ENCODE measurements at regions not wholly inside any gene's neighbourhood (a gene's known extent, or its start where the extent isn't known, plus 50 kb on each side); places are given as distances from the start of the nearest gene placed in this dataset.

DNA sequence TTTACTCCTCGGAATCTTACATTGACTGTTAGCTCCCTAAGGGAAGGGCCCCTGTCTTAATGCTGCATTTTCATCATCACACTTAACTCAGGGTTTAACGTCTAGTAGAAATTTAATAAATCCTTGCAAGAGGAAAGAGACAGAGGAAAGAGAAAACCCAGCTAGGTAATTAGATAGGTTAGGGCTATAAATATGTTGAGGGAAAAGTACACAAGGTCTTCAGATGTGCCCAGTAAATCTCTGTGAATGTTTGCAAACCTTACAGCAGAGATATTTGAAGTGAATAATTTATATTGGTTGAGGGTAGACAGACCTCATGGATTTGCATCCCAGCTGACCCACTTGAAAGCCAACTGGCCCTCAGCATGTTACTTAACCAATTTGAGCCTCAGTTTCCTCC, 315.5 kb upstream of the NPVF start:
- Histone ChIP-seq H3K27ac (ENCODE audit: low read depth, low read length) (no peak overlapping the region), H3K4me1 (ENCODE audit: control insufficient read depth in 1 of 2, insufficient read depth in 2 of 2, low read length in 2 of 2) (no peaks in the 10 kb centered on the region), H3K4me3 (ENCODE audit: low read depth in 1 of 2, low read length in 2 of 2) (no peak overlapping the region), H3K9ac (ENCODE audit: low read depth in 1 of 2, low read length in 2 of 2) (no peak overlapping the region), H3K27me3 (ENCODE audit: control insufficient read depth in 1 of 2, insufficient read depth in 2 of 2, low read length in 2 of 2) (peaks cover 16 to 29% of the 10 kb centered on the region in 2 donors), H3K36me3 (ENCODE audit: control insufficient read depth in 1 of 2, insufficient read depth in 2 of 2, low read length in 2 of 2) (no peaks in the 10 kb centered on the region), H3K9me3 (ENCODE audit: control insufficient read depth in 1 of 2, low read length in 2 of 2) (no peaks in the 10 kb centered on the region)

DNA sequence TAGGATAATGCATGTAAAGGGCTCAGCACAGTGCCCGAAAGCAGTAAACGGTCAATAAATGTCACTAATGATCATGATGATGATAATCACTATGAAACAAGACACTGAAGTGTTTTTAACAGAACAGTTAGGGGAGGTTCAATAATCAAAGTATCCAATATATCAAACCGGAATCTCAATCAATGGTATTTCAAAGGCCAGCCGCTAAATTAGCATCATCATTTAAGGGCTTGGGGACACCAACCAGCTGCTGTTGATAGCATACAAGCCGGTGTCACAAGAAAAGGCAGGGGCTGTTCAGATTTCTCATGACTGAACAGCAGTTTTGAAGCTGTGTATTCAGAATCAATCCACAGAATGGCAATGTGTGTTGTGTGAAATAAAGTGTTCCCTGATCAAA, 316.0 kb upstream of the NPVF start:
- Histone ChIP-seq H3K27ac (ENCODE audit: low read depth, low read length) (no peak overlapping the region), H3K4me1 (ENCODE audit: control insufficient read depth in 1 of 2, insufficient read depth in 2 of 2, low read length in 2 of 2) (no peaks in the 10 kb centered on the region), H3K4me3 (ENCODE audit: low read depth in 1 of 2, low read length in 2 of 2) (no peak overlapping the region), H3K36me3 (ENCODE audit: control insufficient read depth in 1 of 2, insufficient read depth in 2 of 2, low read length in 2 of 2) (no peaks in the 10 kb centered on the region), H3K9ac (ENCODE audit: low read depth in 1 of 2, low read length in 2 of 2) (no peak overlapping the region), H3K27me3 (ENCODE audit: control insufficient read depth in 1 of 2, insufficient read depth in 2 of 2, low read length in 2 of 2) (peaks cover 18 to 29% of the 10 kb centered on the region in 2 donors), H3K9me3 (ENCODE audit: control insufficient read depth in 1 of 2, low read length in 2 of 2) (no peaks in the 10 kb centered on the region)

DNA sequence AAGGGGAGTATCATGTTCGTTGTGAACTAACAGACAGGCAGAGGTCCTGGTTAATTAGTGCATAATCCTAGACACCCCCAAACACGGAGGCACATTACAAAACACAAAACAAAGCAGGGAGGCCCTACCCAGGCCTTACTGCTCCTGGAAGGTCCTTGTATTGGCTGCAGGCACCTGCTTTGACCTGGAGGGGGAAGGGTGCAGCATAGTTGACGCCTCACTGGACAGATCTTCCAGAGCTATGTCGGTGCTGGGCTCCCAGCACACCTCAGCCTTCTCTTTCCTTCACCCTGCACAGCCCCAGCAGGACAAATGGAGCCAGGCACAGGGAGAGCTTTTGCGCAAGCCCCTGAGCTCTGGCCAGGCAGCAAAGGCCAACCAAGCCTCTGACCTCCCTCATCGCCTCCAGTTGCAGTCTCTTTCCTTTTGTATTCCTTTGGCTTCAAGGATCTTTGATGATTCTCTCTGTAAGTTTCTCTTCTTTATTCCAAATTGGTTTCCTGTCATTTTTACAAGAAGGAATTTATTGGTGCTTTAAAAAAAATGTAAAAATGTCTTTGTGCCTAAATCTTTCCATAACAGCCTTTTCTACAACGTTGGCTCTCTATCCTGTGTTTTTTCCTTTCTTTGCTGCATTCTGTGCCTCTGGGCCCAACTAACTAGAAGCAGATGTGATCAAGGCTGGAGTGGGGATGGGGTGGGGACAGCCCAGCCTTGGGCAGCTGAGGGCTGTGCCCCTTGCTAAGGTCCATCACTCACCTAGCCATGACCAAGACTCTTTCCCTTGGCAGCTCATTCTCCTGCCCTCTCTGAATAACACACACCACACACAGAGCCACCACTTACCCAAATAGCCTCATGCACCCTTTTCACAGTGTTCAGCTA, 317.1 kb upstream of the NPVF start:
- H3K36me3 ChIP-seq (ENCODE audit: control insufficient read depth in 1 of 2, insufficient read depth in 2 of 2, low read length in 2 of 2), result no peaks in the 10 kb centered on the region
- no peak overlapping the region for H3K4me3 ChIP-seq (ENCODE audit: low read depth in 1 of 2, low read length in 2 of 2)
- H3K27ac ChIP-seq (ENCODE audit: low read depth, low read length), result no peak overlapping the region
- H3K4me1 ChIP-seq (ENCODE audit: control insufficient read depth in 1 of 2, insufficient read depth in 2 of 2, low read length in 2 of 2), result peaks cover 0 to 8% of the 10 kb centered on the region in 2 donors
- H3K27me3 ChIP-seq (ENCODE audit: control insufficient read depth in 1 of 2, insufficient read depth in 2 of 2, low read length in 2 of 2), result peaks cover 18 to 29% of the 10 kb centered on the region in 2 donors
- H3K9me3 ChIP-seq (ENCODE audit: control insufficient read depth in 1 of 2, low read length in 2 of 2), result no peaks in the 10 kb centered on the region
- no peak overlapping the region for H3K9ac ChIP-seq (ENCODE audit: low read depth in 1 of 2, low read length in 2 of 2)

DNA sequence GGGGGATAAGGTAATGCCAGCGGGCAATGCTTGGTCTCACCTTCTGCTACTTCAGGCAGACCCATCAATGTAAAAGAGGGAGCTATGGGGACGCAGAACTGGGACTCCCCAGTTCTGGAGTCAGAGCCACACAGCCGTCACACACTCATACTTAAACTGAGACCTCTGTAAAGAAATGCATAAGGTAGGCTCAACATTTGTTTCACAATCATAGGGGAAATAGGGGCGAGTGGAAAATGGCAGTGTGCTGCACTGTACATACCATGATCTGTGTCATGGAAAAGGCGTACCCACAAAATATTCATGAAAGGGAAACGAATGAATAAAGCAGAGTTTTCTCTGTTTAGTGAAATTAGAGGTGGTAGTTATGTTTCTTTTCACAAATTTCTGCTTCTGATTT, 318.0 kb upstream of the NPVF start:
- no peak overlapping the region for H3K27ac ChIP-seq (ENCODE audit: low read depth, low read length)
- H3K4me1 ChIP-seq (ENCODE audit: control insufficient read depth in 1 of 2, insufficient read depth in 2 of 2, low read length in 2 of 2), result peaks cover 0 to 8% of the 10 kb centered on the region in 2 donors
- no peak overlapping the region for H3K9ac ChIP-seq (ENCODE audit: low read depth in 1 of 2, low read length in 2 of 2)
- no peak overlapping the region for H3K4me3 ChIP-seq (ENCODE audit: low read depth in 1 of 2, low read length in 2 of 2)
- no peaks in the 10 kb centered on the region for H3K9me3 ChIP-seq (ENCODE audit: control insufficient read depth in 1 of 2, low read length in 2 of 2)
- H3K27me3 ChIP-seq (ENCODE audit: control insufficient read depth in 1 of 2, insufficient read depth in 2 of 2, low read length in 2 of 2), result peaks cover 18 to 34% of the 10 kb centered on the region in 2 donors
- no peaks in the 10 kb centered on the region for H3K36me3 ChIP-seq (ENCODE audit: control insufficient read depth in 1 of 2, insufficient read depth in 2 of 2, low read length in 2 of 2)

DNA sequence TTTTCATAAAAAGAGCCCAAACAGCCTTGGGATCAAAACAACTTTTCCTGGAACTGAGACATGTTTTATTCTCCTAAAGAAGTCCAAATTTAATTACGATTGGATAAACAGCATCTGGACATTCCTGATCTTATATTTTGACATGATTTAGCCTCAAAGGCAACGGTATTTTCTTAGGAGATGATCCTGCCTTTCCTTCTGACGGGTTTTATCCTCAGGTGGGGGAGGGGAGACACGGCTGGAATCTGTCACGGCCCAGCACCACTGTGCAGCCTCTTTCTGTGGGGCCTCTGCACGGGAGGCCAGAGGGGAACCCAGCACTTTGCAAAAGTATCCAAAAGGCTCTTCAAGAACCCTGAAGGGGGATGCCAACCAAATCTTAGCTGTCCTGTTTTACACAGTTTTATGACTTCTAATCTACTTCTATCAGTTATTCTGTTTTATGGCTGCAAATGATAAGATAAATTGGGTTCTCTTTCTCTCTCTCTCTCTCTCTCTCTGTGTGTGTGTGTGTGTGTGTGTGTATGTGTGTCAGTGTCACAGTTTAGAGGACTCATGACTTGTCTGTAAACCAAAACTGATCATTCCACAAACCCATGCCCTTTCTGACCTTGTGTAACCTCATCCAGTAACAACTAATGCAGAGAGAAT, 321.1 kb upstream of the NPVF start:
- no peak overlapping the region for H3K27ac ChIP-seq (ENCODE audit: low read depth, low read length)
- H3K9ac ChIP-seq (ENCODE audit: low read depth in 1 of 2, low read length in 2 of 2), result no peak overlapping the region
- peaks cover 0 to 8% of the 10 kb centered on the region in 2 donors for H3K4me1 ChIP-seq (ENCODE audit: control insufficient read depth in 1 of 2, insufficient read depth in 2 of 2, low read length in 2 of 2)
- H3K36me3 ChIP-seq (ENCODE audit: control insufficient read depth in 1 of 2, insufficient read depth in 2 of 2, low read length in 2 of 2), result no peaks in the 10 kb centered on the region
- H3K4me3 ChIP-seq (ENCODE audit: low read depth in 1 of 2, low read length in 2 of 2), result no peak overlapping the region
- no peaks in the 10 kb centered on the region for H3K9me3 ChIP-seq (ENCODE audit: control insufficient read depth in 1 of 2, low read length in 2 of 2)
- H3K27me3 ChIP-seq (ENCODE audit: control insufficient read depth in 1 of 2, insufficient read depth in 2 of 2, low read length in 2 of 2), result peaks cover 9 to 34% of the 10 kb centered on the region in 2 donors

DNA sequence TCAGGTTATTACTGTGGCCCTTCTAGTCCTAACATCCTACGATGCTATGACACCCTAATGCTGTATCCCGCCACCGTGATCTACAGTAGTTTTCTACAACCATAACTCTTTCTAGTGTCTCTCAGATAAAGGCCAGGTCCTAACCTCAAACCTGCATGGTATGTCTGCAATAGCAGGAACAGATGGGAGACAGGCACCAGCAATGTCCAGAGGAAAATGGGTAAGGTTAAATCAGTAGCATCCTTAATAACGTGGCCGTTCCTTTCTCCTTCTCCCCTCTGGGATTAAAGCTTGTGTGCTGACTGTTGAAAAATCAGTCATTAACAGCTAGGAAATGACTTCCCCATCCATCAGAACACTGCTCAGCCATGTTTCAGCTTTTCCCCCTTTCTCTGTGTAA, 321.9 kb upstream of the NPVF start:
- Histone ChIP-seq H3K36me3 (ENCODE audit: control insufficient read depth in 1 of 2, insufficient read depth in 2 of 2, low read length in 2 of 2) (no peaks in the 10 kb centered on the region), H3K27ac (ENCODE audit: low read depth, low read length) (no peak overlapping the region)

DNA sequence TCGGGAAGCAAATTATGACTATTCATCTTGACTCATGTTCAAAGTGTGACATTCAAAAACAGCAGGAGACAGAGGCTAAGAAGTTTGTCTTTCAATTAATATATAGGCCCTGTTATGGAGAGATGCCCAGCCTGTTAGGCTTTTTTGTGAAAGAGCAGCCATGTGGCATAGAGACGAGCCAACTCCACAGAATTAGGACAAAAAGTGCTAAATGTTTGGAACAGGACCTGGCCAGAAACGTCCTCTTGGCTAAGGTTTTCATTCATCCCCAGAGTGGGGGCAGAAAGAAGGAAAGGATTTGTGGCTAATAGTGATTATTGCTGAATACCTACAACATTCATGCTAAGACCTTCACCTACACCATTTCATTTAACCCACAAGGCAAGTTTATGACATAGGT, 324.7 kb upstream of the NPVF start:
- peaks cover 3 to 14% of the 10 kb centered on the region in 2 donors for H3K4me1 ChIP-seq (ENCODE audit: control insufficient read depth in 1 of 2, insufficient read depth in 2 of 2, low read length in 2 of 2)
- no peak overlapping the region for H3K27ac ChIP-seq (ENCODE audit: low read depth, low read length)
- H3K36me3 ChIP-seq (ENCODE audit: control insufficient read depth in 1 of 2, insufficient read depth in 2 of 2, low read length in 2 of 2), result no peaks in the 10 kb centered on the region

More for the DNA sequence above, 321.9 kb upstream of the NPVF start:
- Histone ChIP-seq H3K4me3 (ENCODE audit: low read depth in 1 of 2, low read length in 2 of 2) (no peak overlapping the region), H3K4me1 (ENCODE audit: control insufficient read depth in 1 of 2, insufficient read depth in 2 of 2, low read length in 2 of 2) (peaks cover 0 to 8% of the 10 kb centered on the region in 2 donors), H3K9ac (ENCODE audit: low read depth in 1 of 2, low read length in 2 of 2) (no peak overlapping the region), H3K9me3 (ENCODE audit: control insufficient read depth in 1 of 2, low read length in 2 of 2) (no peaks in the 10 kb centered on the region), H3K27me3 (ENCODE audit: control insufficient read depth in 1 of 2, insufficient read depth in 2 of 2, low read length in 2 of 2) (peaks cover 6 to 30% of the 10 kb centered on the region in 2 donors)

DNA sequence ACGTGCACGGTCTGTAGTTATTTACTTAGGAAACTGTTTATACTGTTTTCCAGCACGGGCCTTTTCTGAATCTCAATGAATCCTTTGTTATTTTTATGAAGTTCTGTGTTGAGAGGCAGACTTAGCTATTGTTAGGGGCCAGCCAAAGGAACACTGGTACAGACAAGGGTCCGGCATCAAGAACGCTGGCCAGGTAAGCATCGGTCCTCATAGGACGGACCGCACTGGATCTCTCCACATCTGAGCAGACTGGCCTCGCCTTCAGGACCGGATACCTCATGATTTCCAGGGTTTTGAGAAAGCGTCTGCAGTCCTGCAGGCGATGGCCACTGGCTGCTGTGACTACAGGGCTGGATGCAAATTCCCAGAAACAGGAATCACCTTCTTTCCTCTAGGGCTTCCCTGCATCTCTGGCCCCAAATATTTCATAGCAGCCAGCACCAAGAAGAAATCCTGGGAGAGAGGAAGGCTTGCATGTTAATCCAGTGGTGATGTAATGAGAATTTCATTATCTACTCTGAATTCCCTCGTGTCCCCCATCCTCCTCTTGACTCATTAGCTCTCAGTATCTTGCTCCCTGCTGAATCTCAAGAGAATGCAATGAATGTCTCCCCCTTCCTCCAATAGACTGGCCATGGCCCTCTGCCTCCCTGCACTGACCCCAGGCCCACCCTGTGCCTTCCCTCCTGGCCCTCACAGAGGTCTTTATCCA, 325.4 kb upstream of the NPVF start:
- Histone ChIP-seq H3K9me3 (ENCODE audit: control insufficient read depth in 1 of 2, low read length in 2 of 2) (no peaks in the 10 kb centered on the region), H3K36me3 (ENCODE audit: control insufficient read depth in 1 of 2, insufficient read depth in 2 of 2, low read length in 2 of 2) (no peaks in the 10 kb centered on the region), H3K27ac (ENCODE audit: low read depth, low read length) (no peak overlapping the region), H3K4me3 (ENCODE audit: low read depth in 1 of 2, low read length in 2 of 2) (no peak overlapping the region), H3K27me3 (ENCODE audit: control insufficient read depth in 1 of 2, insufficient read depth in 2 of 2, low read length in 2 of 2) (peaks cover 2 to 17% of the 10 kb centered on the region in 2 donors), H3K4me1 (ENCODE audit: control insufficient read depth in 1 of 2, insufficient read depth in 2 of 2, low read length in 2 of 2) (peaks cover 3 to 14% of the 10 kb centered on the region in 2 donors), H3K9ac (ENCODE audit: low read depth in 1 of 2, low read length in 2 of 2) (no peak overlapping the region)

More for the DNA sequence above, 324.7 kb upstream of the NPVF start:
- Histone ChIP-seq H3K4me3 (ENCODE audit: low read depth in 1 of 2, low read length in 2 of 2) (no peak overlapping the region), H3K9ac (ENCODE audit: low read depth in 1 of 2, low read length in 2 of 2) (no peak overlapping the region), H3K27me3 (ENCODE audit: control insufficient read depth in 1 of 2, insufficient read depth in 2 of 2, low read length in 2 of 2) (peaks cover 6 to 18% of the 10 kb centered on the region in 2 donors), H3K9me3 (ENCODE audit: control insufficient read depth in 1 of 2, low read length in 2 of 2) (no peaks in the 10 kb centered on the region)

DNA sequence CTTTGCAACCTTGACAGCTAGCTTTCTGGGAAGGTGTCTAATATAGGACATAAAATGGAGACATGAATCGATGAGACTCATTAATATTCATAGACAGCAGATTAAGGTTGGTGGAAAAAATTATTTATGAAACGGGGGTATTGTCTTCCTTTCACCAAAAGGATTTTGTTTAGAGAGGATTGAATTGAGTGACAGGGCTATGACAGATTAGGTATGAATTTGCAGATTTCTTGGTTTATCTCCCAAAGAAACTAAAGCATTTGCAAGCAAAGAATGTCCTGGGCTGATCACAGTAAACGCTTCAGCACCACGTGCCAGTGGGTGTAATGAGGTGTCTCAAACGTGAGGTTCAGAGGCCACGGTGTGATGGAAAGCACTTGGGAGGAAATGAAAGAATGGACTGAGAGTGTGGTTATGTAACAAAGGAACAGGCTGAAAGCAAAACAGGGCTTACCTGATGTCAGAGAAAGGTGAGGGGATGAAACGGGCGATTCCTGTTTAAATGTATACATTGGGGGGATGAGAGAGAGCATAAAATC, 329.2 kb upstream of the NPVF start:
- Histone ChIP-seq H3K4me3 (ENCODE audit: low read depth in 1 of 2, low read length in 2 of 2) (no peak overlapping the region), H3K9ac (ENCODE audit: low read depth in 1 of 2, low read length in 2 of 2) (no peak overlapping the region), H3K27ac (ENCODE audit: low read depth, low read length) (no peak overlapping the region), H3K4me1 (ENCODE audit: control insufficient read depth in 1 of 2, insufficient read depth in 2 of 2, low read length in 2 of 2) (peaks cover 3 to 6% of the 10 kb centered on the region in 2 donors), H3K9me3 (ENCODE audit: control insufficient read depth in 1 of 2, low read length in 2 of 2) (no peaks in the 10 kb centered on the region), H3K36me3 (ENCODE audit: control insufficient read depth in 1 of 2, insufficient read depth in 2 of 2, low read length in 2 of 2) (no peaks in the 10 kb centered on the region), H3K27me3 (ENCODE audit: control insufficient read depth in 1 of 2, insufficient read depth in 2 of 2, low read length in 2 of 2) (peaks cover 0 to 4% of the 10 kb centered on the region in 2 donors)
